Muscle of leg (tissue), 3 donors: ENCODE measurements at regions not wholly inside any gene's neighbourhood (a gene's known extent, or its start where the extent isn't known, plus 50 kb on each side); places are given as distances from the start of the nearest gene placed in this dataset.
A peak's percentile ranks its signal among the peaks of the same experiment; 100 is the strongest.

Experiments
- DNase-seq: peaks from one replicate; pipeline ENCODE4 v3.0.0; 2013
- H3K27ac ChIP-seq: one replicate; pipeline ENCODE4 v1.5.1; 2013; ENCODE audit warnings: mild to moderate bottlenecking, low read length, control low read depth
- H3K27me3 ChIP-seq: one replicate; pipeline ENCODE4 v1.6.1; 2013; ENCODE audit warnings: low read length; ENCODE audit not compliant: control insufficient read depth, insufficient read depth
- H3K36me3 ChIP-seq: one replicate; pipeline ENCODE4 v1.6.1; 2013; ENCODE audit warnings: low read length; ENCODE audit not compliant: control insufficient read depth, insufficient read depth
- H3K4me1 ChIP-seq: one replicate; pipeline ENCODE4 v1.6.1; 2013; ENCODE audit warnings: low read length; ENCODE audit not compliant: control insufficient read depth, insufficient read depth
- H3K4me3 ChIP-seq: one replicate; pipeline ENCODE4 v1.5.1; 2013; ENCODE audit warnings: low read length, control low read depth
- H3K9me3 ChIP-seq: replicated peaks from 2 replicates; pipeline ENCODE4 v1.6.1; 2013; ENCODE audit warnings: low read depth, low read length; ENCODE audit not compliant: control insufficient read depth
- WGBS: methylation state at CpG from one replicate; pipeline ENCODE4 v1.1.5; 2013; ENCODE audit warnings: missing lambda C conversion rate; ENCODE audit not compliant: insufficient coverage; 5-methylcytosine and 5-hydroxymethylcytosine counted together

- Histone ChIP-seq H3K4me3 (no peak overlapping the region), H3K27ac (peak overlapping the region; percentile 72), H3K27me3 (no peaks in the 10 kb centered on the region), H3K4me1 (peaks cover 13% of the 10 kb centered on the region), H3K36me3 (no peaks in the 10 kb centered on the region), H3K9me3 (peaks cover 14% of the 10 kb centered on the region)
- WGBS: 9% methylated on average over 4 of the region's 7 CpGs
- peak; percentile 89 for DNase-seq
These were observed 58.5 kb downstream of the PSMG1 start for GRCh38 chr21:39124681-39125251.

GRCh38 chr21:39123375-39123774 lies 59.9 kb downstream of the PSMG1 start:
- H3K9me3 ChIP-seq: peaks cover 14% of the 10 kb centered on the region
- no peak overlapping the region for H3K27ac ChIP-seq
- H3K36me3 ChIP-seq: no peaks in the 10 kb centered on the region
- H3K4me3 ChIP-seq: no peak overlapping the region
- no peaks in the 10 kb centered on the region for H3K27me3 ChIP-seq
- H3K4me1 ChIP-seq: peaks cover 13% of the 10 kb centered on the region
- DNase-seq: no peak

GRCh38 chr21:39121600-39122355 lies 61.5 kb downstream of the PSMG1 start:
- H3K4me3 ChIP-seq: no peak overlapping the region
- H3K27me3 ChIP-seq: no peaks in the 10 kb centered on the region
- H3K36me3 ChIP-seq: no peaks in the 10 kb centered on the region
- WGBS: 91% methylated on average over 5 of the region's 7 CpGs
- peaks cover 13% of the 10 kb centered on the region for H3K4me1 ChIP-seq
- no peak for DNase-seq
- peaks cover 14% of the 10 kb centered on the region for H3K9me3 ChIP-seq
- H3K27ac ChIP-seq: no peak overlapping the region

GRCh38 chr21:39120876-39121599 lies 62.2 kb downstream of the PSMG1 start:
- peaks cover 14% of the 10 kb centered on the region for H3K9me3 ChIP-seq
- 85% methylated on average over 6 of the region's 10 CpGs for WGBS
- no peak overlapping the region for H3K27ac ChIP-seq
- H3K4me1 ChIP-seq: peaks cover 13% of the 10 kb centered on the region
- no peak overlapping the region for H3K4me3 ChIP-seq
- H3K36me3 ChIP-seq: no peaks in the 10 kb centered on the region
- DNase-seq: no peak
- no peaks in the 10 kb centered on the region for H3K27me3 ChIP-seq

GRCh38 chr21:39119891-39120290 lies 63.4 kb downstream of the PSMG1 start:
- Histone ChIP-seq H3K27me3 (no peaks in the 10 kb centered on the region), H3K36me3 (no peaks in the 10 kb centered on the region), H3K4me3 (no peak overlapping the region), H3K9me3 (peaks cover 14% of the 10 kb centered on the region), H3K4me1 (peaks cover 11% of the 10 kb centered on the region), H3K27ac (no peak overlapping the region)
- DNase-seq: no peak
- 77% methylated on average over 6 of the region's 6 CpGs for WGBS

GRCh38 chr21:39118604-39119215 lies 64.5 kb downstream of the PSMG1 start:
- no peaks in the 10 kb centered on the region for H3K27me3 ChIP-seq
- no peak overlapping the region for H3K27ac ChIP-seq
- peaks cover 6% of the 10 kb centered on the region for H3K4me1 ChIP-seq
- no peaks in the 10 kb centered on the region for H3K36me3 ChIP-seq
- peaks cover 14% of the 10 kb centered on the region for H3K9me3 ChIP-seq
- WGBS: 82% methylated on average over 7 of the region's 8 CpGs
- no peak for DNase-seq
- no peak overlapping the region for H3K4me3 ChIP-seq

- no peak overlapping the region for H3K27ac ChIP-seq
- H3K36me3 ChIP-seq: no peaks in the 10 kb centered on the region
- 91% methylated on average over 4 of the region's 10 CpGs for WGBS
- H3K4me3 ChIP-seq: no peak overlapping the region
- DNase-seq: no peak
- peaks cover 9% of the 10 kb centered on the region for H3K9me3 ChIP-seq
- H3K4me1 ChIP-seq: peaks cover 6% of the 10 kb centered on the region
- H3K27me3 ChIP-seq: no peaks in the 10 kb centered on the region
These were observed 65.2 kb downstream of the PSMG1 start for GRCh38 chr21:39118061-39118460.

- no peak overlapping the region for H3K4me3 ChIP-seq
- WGBS: 86% methylated on average over 11 of the region's 11 CpGs
- H3K36me3 ChIP-seq: no peaks in the 10 kb centered on the region
- H3K27ac ChIP-seq: no peak overlapping the region
- H3K27me3 ChIP-seq: no peaks in the 10 kb centered on the region
- no peak for DNase-seq
- H3K4me1 ChIP-seq: peaks cover 6% of the 10 kb centered on the region
- H3K9me3 ChIP-seq: peaks cover 4% of the 10 kb centered on the region
These were observed 65.7 kb downstream of the PSMG1 start for GRCh38 chr21:39117440-39117970.

GRCh38 chr21:39116761-39117439 lies 66.4 kb downstream of the PSMG1 start:
- H3K4me1 ChIP-seq: peaks cover 10% of the 10 kb centered on the region
- no peaks in the 10 kb centered on the region for H3K36me3 ChIP-seq
- 88% methylated on average over 19 of the region's 19 CpGs for WGBS
- no peak overlapping the region for H3K4me3 ChIP-seq
- no peak overlapping the region for H3K27ac ChIP-seq
- DNase-seq: no peak
- no peaks in the 10 kb centered on the region for H3K27me3 ChIP-seq
- peaks cover under 1% of the 10 kb centered on the region for H3K9me3 ChIP-seq
